AG09319 (cell line): ENCODE measurements at regions not wholly inside any gene's neighbourhood (a gene's known extent, or its start where the extent isn't known, plus 50 kb on each side); places are given as distances from the start of the nearest gene placed in this dataset.

Experiments
- DNase-seq: peaks from one replicate; pipeline ENCODE4 v3.0.0-alpha.2; 2010; ENCODE audit warnings: low read depth; ENCODE audit errors: extremely low read depth
- CTCF ChIP-seq: IDR thresholded peaks from 2 replicates; pipeline ENCODE4 v1.5.1; 2011; ENCODE audit warnings: low read depth, mild to moderate bottlenecking, inconsistent platforms, low read length, moderate library complexity

- no peak for DNase-seq
- no peak for TF ChIP-seq CTCF
Measured at GRCh38 chr6:48615041-48615440, 504.0 kb upstream of the PTCHD4 start.

DNA sequence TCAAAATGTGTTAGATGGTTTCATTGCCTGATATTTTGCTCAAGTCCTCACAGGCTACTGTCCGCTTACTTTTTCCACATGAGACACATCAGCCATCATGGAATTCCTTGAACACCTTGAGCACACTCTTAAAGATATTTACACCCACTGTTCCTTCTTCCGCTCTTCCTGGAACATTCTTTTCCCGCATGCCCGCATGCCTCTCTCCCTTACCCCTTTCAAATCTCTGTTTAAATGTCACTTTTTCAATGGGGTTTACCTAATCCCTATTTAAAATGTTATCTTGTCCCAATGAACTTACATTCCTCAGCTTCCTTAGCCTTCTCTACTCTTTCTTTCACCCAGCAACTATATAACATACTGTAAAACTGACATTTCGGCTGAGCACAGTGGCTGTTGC lies 503.3 kb upstream of the PTCHD4 start:
- TF ChIP-seq CTCF: no peak
- DNase-seq: no peak

DNA sequence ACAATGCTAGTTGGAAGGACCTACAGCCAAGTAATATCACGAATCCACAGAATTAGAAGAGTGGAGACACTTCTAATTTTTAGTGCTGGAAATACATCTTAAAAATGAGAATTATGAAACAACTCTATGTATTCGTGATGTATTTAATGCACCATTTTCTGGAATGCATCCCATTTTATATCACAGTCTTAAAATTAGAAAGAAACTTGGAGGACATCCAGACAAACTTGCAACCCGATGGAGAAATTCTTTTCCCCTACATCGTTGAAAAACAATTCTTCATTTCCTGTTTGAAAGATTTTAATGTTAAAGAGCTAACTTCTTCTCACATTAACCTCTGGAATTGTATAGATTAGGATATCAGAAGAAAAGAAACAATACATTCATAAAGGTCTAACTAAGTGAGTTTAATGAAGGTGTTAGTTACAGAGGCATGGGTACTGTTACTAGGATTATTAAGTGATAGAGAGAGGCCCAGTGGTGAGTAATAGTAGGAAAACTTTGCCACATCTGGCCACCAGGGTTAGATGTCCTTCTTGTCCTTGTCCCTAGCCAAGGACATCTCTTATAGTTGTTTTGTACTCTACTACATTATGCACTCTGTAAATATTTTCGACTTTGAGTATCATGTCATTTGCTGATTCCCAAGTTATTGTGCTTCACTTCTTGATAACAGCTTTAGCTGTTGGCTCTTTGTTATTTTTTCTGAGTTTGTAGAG lies 502.4 kb upstream of the PTCHD4 start:
- no peak for DNase-seq
- TF ChIP-seq CTCF: no peak

- no peak for TF ChIP-seq CTCF
- no peak for DNase-seq
Measured at GRCh38 chr6:48611332-48611731, 500.3 kb upstream of the PTCHD4 start.

GRCh38 chr6:48610846-48611245 lies 499.8 kb upstream of the PTCHD4 start:
- no peak for TF ChIP-seq CTCF
- DNase-seq: no peak

DNA sequence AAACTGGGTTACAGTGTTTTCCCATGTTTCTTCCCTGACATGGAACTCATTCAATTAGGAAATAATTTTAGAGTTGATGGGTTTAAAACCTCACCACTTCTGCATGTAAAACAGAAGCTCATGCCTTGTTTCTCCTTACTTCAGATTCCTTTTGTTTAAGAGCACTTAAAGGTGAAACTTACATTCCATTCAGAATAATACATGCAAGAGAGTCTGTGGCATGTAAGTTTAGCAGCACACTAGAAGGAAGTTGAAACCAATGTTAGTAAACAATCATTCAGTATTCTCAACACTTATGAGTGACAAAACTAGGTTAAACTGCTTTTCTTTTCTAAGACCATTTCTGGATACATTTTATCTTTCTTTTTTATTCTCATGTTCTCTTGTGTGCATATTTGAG lies 495.6 kb upstream of the PTCHD4 start:
- no peak for DNase-seq

GRCh38 chr6:48597951-48598350 lies 487.0 kb upstream of the PTCHD4 start:
- DNase-seq: no peak
- no peak for TF ChIP-seq CTCF

More for the DNA sequence above, 495.6 kb upstream of the PTCHD4 start:
- no peak for TF ChIP-seq CTCF
